PC-3 (cell line): ENCODE measurements at regions not wholly inside any gene's neighbourhood (a gene's known extent, or its start where the extent isn't known, plus 50 kb on each side); places are given as distances from the start of the nearest gene placed in this dataset.

Source experiments
- EZH2 ChIP-seq: fragments of 300-600 bp; sonication (generic); IDR thresholded peaks from one replicate; pipeline ENCODE4 v1.6.1; 2017; ENCODE audit warnings: antibody characterized with exemption, mild to moderate bottlenecking, low read length; ENCODE audit not compliant: unreplicated experiment
- TF ChIP-seq, protein P1 (sequence below): fragments of 300-600 bp; sonication (generic); conservative IDR thresholded peaks from 2 replicates; pipeline ENCODE4 v1.5.1; 2017; ENCODE audit warnings: antibody characterized with exemption, low read depth, mild to moderate bottlenecking, low read length

DNA sequence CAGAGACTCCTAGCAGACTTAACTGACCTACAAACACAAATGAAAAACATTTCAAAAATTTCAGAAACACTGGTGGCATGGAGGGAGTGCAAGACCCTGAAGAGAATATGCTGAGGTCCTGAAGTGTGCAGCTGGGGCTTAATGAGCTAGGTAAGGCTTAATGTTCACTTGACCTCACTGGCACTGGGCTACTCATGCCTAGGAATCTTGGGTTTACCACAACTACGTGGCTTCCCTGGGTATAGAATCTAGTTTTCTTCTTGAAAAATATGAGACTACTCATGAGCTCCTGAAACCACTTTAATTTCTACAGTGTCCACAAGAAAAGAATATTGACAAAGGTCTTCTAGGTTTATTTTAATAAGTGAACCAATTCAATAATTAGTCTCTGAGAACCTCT, 139.8 kb downstream of the HNMT start:
- TF ChIP-seq, protein P1, sequence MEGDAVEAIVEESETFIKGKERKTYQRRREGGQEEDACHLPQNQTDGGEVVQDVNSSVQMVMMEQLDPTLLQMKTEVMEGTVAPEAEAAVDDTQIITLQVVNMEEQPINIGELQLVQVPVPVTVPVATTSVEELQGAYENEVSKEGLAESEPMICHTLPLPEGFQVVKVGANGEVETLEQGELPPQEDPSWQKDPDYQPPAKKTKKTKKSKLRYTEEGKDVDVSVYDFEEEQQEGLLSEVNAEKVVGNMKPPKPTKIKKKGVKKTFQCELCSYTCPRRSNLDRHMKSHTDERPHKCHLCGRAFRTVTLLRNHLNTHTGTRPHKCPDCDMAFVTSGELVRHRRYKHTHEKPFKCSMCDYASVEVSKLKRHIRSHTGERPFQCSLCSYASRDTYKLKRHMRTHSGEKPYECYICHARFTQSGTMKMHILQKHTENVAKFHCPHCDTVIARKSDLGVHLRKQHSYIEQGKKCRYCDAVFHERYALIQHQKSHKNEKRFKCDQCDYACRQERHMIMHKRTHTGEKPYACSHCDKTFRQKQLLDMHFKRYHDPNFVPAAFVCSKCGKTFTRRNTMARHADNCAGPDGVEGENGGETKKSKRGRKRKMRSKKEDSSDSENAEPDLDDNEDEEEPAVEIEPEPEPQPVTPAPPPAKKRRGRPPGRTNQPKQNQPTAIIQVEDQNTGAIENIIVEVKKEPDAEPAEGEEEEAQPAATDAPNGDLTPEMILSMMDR, result no peak
- no peak for TF ChIP-seq EZH2
